Activated CD8-positive, alpha-beta T cell treated with anti-CD3 and anti-CD28 coated beads, Interleukin-2, amount 10 ng/mL, durations not matched to agents 7 days and 5 days (primary cell): ENCODE measurements at regions not wholly inside any gene's neighbourhood (a gene's known extent, or its start where the extent isn't known, plus 50 kb on each side); places are given as distances from the start of the nearest gene placed in this dataset.

Source experiments
- ATAC-seq: fragments of 150-1000 bp; cut with Tn5 transposase; one replicate; pipeline ENCODE4 v1.10.0; 2021; ENCODE audit warnings: moderate library complexity
- CTCF ChIA-PET: fragments of 350-600 bp; sonication (Branson Sonifier 250); formaldehyde crosslinking; loops from one replicate; lab custom pipeline; 2021; ENCODE audit warnings: antibody characterized with exemption; lab: Charles Lee
- POLR2A ChIA-PET: fragments of 350-600 bp; sonication (Branson Sonifier 250); formaldehyde crosslinking; loops from one replicate; lab custom pipeline; 2021; ENCODE audit warnings: antibody characterized with exemption; lab: Charles Lee
- DNase-seq: peaks from one replicate; pipeline ENCODE4 v3.0.0-alpha.2; 2020
- H3K27ac Mint-ChIP-seq: one replicate; pipeline ENCODE4 v1.8.0; 2021; ENCODE audit warnings: mild to moderate bottlenecking, mixed read lengths
- H3K27me3 Mint-ChIP-seq: one replicate; pipeline ENCODE4 v1.8.0; 2021; ENCODE audit warnings: low read depth, mixed read lengths
- H3K36me3 Mint-ChIP-seq: one replicate; pipeline ENCODE4 v1.8.0; 2021; ENCODE audit warnings: low read depth, mixed read lengths
- H3K4me1 Mint-ChIP-seq: one replicate; pipeline ENCODE4 v1.8.0; 2021; ENCODE audit warnings: low read depth, mixed read lengths
- H3K4me3 Mint-ChIP-seq: one replicate; pipeline ENCODE4 v1.8.0; 2021; ENCODE audit warnings: mild to moderate bottlenecking, mixed read lengths
- H3K9me3 Mint-ChIP-seq: one replicate; pipeline ENCODE4 v1.8.0; 2022; ENCODE audit warnings: mixed read lengths; ENCODE audit not compliant: insufficient read depth

DNA sequence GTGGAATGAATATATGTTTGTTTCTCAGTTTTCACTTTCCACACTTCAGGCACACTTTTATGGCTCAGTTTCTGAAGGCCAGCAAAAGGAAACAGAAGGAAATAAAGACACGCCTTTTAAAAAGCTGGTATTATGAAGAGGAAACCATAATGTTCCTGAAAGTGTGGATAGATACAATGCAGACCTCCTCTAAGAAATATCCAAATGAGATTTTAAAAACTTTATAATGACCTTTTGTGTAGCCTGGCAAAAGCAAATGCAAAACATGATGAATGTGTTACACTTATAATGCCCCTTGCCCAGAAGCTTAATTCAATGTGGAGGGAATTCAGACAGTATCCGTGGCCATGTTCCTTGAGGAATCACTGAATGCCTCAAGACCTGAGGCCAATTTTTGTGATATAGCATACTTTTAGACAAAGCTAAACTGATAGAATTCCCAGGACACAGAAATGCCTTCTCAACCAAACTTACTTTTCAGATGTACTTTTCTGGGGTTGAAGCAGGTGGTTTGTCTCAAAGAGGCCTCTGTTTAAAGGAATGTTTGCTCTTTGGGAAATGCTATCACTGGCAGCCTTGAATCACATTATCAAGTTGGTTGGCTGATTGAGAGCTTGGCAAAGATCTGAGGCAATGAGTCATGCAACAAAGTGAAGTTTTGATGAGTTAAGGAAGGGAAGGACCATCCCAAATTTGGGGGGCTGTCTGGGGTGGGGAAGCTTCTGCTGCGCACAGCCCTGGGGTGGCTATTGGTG, 77.1 kb upstream of the CACNA2D3 start:
- no peaks in the 10 kb centered on the region for H3K27me3 Mint-ChIP-seq
- POLR2A ChIA-PET = no interaction called here
- no peak overlapping the region for H3K4me3 Mint-ChIP-seq
- CTCF ChIA-PET = no interaction called here
- H3K9me3 Mint-ChIP-seq = no peaks in the 10 kb centered on the region
- H3K27ac Mint-ChIP-seq = no peak overlapping the region
- DNase-seq = no peak
- H3K4me1 Mint-ChIP-seq = no peaks in the 10 kb centered on the region
- H3K36me3 Mint-ChIP-seq = no peaks in the 10 kb centered on the region
- ATAC-seq = no peak

- H3K36me3 Mint-ChIP-seq = no peaks in the 10 kb centered on the region
- H3K27ac Mint-ChIP-seq = no peak overlapping the region
- H3K9me3 Mint-ChIP-seq = no peaks in the 10 kb centered on the region
- DNase-seq (no peak), ATAC-seq (no peak)
- no peak overlapping the region for H3K4me3 Mint-ChIP-seq
- ChIA-PET POLR2A (no interaction called here), CTCF (no interaction called here)
- no peaks in the 10 kb centered on the region for H3K27me3 Mint-ChIP-seq
- no peaks in the 10 kb centered on the region for H3K4me1 Mint-ChIP-seq
Observed at GRCh38 chr3:54042259-54042823, 80.0 kb upstream of the CACNA2D3 start.

- Mint-ChIP-seq H3K27me3 (no peaks in the 10 kb centered on the region), H3K4me3 (no peak overlapping the region), H3K4me1 (no peaks in the 10 kb centered on the region), H3K9me3 (no peaks in the 10 kb centered on the region), H3K36me3 (no peaks in the 10 kb centered on the region), H3K27ac (no peak overlapping the region)
- ChIA-PET POLR2A (no interaction called here), CTCF (no interaction called here)
- no peak for ATAC-seq
- no peak for DNase-seq
Observed at GRCh38 chr3:54040476-54040875, 81.9 kb upstream of the CACNA2D3 start.

DNA sequence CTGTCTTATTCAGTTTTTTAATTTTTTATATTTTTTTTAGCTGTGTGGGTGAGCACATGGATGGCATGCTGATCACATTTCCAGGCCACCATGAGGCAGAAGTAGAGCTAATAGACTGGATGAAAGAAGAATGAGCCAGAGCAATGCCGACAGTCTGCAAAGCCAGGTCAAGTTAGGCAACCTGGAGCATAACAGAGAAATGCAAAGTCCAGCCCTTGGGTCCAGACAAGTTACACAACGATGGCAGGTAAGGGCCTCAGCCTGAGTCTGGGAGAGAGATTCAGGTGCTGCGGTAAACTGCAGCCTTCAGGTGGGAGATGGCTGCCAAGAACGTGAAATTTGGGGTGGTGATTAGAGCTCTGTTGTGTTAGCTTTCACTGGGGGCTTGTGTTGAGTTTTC, 84.0 kb upstream of the CACNA2D3 start:
- H3K27ac Mint-ChIP-seq = no peak overlapping the region
- H3K27me3 Mint-ChIP-seq = no peaks in the 10 kb centered on the region
- no peak overlapping the region for H3K4me3 Mint-ChIP-seq
- ChIA-PET CTCF (no interaction called here), POLR2A (no interaction called here)
- DNase-seq (no peak), ATAC-seq (no peak)
- H3K4me1 Mint-ChIP-seq = no peaks in the 10 kb centered on the region
- H3K9me3 Mint-ChIP-seq = no peaks in the 10 kb centered on the region
- no peaks in the 10 kb centered on the region for H3K36me3 Mint-ChIP-seq

GRCh38 chr3:54036543-54036942, 85.8 kb upstream of the CACNA2D3 start:
- H3K4me1 Mint-ChIP-seq = no peaks in the 10 kb centered on the region
- CTCF ChIA-PET = no interaction called here

GRCh38 chr3:54034971-54035370, 87.4 kb upstream of the CACNA2D3 start:
- ATAC-seq = no peak
- POLR2A ChIA-PET = no interaction called here
- Mint-ChIP-seq H3K27ac (no peak overlapping the region), H3K4me3 (no peak overlapping the region), H3K9me3 (no peaks in the 10 kb centered on the region), H3K36me3 (no peaks in the 10 kb centered on the region), H3K4me1 (no peaks in the 10 kb centered on the region), H3K27me3 (no peaks in the 10 kb centered on the region)
- no peak for DNase-seq
- CTCF ChIA-PET = no interaction called here

More at GRCh38 chr3:54036543-54036942, 85.8 kb upstream of the CACNA2D3 start:
- Mint-ChIP-seq H3K4me3 (no peak overlapping the region), H3K27ac (no peak overlapping the region), H3K27me3 (no peaks in the 10 kb centered on the region), H3K9me3 (no peaks in the 10 kb centered on the region), H3K36me3 (no peaks in the 10 kb centered on the region)
- POLR2A ChIA-PET = no interaction called here
- no peak for ATAC-seq
- DNase-seq = no peak

DNA sequence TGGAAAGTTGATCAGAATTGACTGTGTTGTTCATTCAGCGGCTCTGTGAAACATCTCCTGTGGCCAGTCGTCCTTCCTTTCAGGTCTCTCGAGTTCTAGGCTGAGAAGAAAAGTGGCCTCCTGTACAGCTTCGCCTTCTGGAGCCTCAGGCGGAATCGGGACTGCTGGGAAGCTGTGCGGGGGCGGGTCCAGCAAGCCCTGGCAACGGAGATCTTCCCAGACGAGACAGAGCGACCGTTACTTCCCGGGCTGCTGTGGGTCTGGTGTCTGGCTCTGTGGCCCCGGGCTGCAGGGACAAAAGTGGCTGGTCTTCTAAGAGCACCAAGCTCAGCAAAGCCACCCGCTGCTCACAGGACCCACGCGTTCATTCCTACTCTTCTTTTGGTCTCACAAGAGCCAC, 88.6 kb upstream of the CACNA2D3 start:
- DNase-seq (no peak), ATAC-seq (no peak)
- H3K4me1 Mint-ChIP-seq = no peaks in the 10 kb centered on the region
- H3K27ac Mint-ChIP-seq = no peak overlapping the region
- no peak overlapping the region for H3K4me3 Mint-ChIP-seq
- no peaks in the 10 kb centered on the region for H3K9me3 Mint-ChIP-seq
- no peaks in the 10 kb centered on the region for H3K27me3 Mint-ChIP-seq
- H3K36me3 Mint-ChIP-seq = no peaks in the 10 kb centered on the region
- POLR2A ChIA-PET = no interaction called here
- CTCF ChIA-PET = no interaction called here

DNA sequence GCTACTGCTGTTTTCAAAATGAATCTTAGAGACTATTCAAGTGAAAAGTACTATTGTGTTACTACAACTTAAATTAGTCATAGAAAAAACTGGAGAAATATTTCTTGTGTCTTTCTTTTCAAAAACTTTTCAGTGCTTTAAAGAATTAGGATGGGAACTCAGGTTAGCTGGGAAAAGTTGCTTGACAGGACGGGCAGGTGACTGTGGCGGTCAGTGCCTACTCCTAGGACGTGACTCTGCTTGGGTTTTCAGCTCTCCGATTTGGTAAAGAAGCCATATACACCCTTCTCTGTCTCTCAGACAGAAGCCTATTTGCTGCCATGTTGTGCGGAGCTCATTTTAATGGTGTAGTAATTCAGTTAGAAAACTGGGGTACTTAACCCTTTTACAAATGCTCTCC, 89.8 kb upstream of the CACNA2D3 start:
- H3K4me1 Mint-ChIP-seq = no peaks in the 10 kb centered on the region
- no peak for DNase-seq
- ChIA-PET POLR2A (no interaction called here), CTCF (no interaction called here)
- H3K27me3 Mint-ChIP-seq = no peaks in the 10 kb centered on the region
- no peaks in the 10 kb centered on the region for H3K36me3 Mint-ChIP-seq
- no peak overlapping the region for H3K27ac Mint-ChIP-seq
- ATAC-seq = no peak
- no peak overlapping the region for H3K4me3 Mint-ChIP-seq
- no peaks in the 10 kb centered on the region for H3K9me3 Mint-ChIP-seq

DNA sequence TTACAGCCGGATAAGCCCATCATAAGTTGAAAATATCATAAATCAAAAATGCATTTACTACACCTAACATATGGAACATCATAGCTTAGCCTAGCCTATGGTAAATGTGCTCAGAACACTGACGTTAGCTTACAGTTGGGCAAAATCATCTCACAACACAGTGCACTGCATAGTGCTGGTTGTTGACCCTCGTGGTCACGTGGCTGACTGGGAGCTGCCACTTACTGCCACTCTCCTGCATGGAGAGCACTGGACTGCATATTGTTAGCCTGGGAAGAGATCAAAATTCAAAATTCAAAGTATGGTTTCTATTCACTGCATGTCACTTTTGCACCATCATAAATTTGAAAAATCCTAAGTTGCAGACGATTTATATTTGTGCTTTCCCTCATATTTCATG, 94.0 kb upstream of the CACNA2D3 start:
- DNase-seq = no peak
- CTCF ChIA-PET = no interaction called here
- H3K27ac Mint-ChIP-seq = no peak overlapping the region
- POLR2A ChIA-PET = no interaction called here
- no peaks in the 10 kb centered on the region for H3K9me3 Mint-ChIP-seq
- H3K4me3 Mint-ChIP-seq = no peak overlapping the region
- H3K27me3 Mint-ChIP-seq = no peaks in the 10 kb centered on the region
- H3K36me3 Mint-ChIP-seq = no peaks in the 10 kb centered on the region
- ATAC-seq = no peak
- H3K4me1 Mint-ChIP-seq = no peaks in the 10 kb centered on the region

- Mint-ChIP-seq H3K27ac (no peak overlapping the region), H3K36me3 (no peaks in the 10 kb centered on the region), H3K9me3 (no peaks in the 10 kb centered on the region), H3K27me3 (no peaks in the 10 kb centered on the region), H3K4me1 (no peaks in the 10 kb centered on the region), H3K4me3 (no peak overlapping the region)
- CTCF ChIA-PET = no interaction called here
- no peak for DNase-seq
- POLR2A ChIA-PET = no interaction called here
- ATAC-seq = no peak
Observed at GRCh38 chr3:54026543-54026942, 95.8 kb upstream of the CACNA2D3 start.

GRCh38 chr3:54021071-54021470, 101.3 kb upstream of the CACNA2D3 start:
- H3K9me3 Mint-ChIP-seq = peaks cover 6% of the 10 kb centered on the region
- no peak overlapping the region for H3K27ac Mint-ChIP-seq
- CTCF ChIA-PET = no interaction called here
- DNase-seq = no peak
- POLR2A ChIA-PET = no interaction called here
- no peaks in the 10 kb centered on the region for H3K4me1 Mint-ChIP-seq
- no peak for ATAC-seq
- no peaks in the 10 kb centered on the region for H3K36me3 Mint-ChIP-seq
- H3K27me3 Mint-ChIP-seq = no peaks in the 10 kb centered on the region
- no peak overlapping the region for H3K4me3 Mint-ChIP-seq

GRCh38 chr3:54020436-54020835, 101.9 kb upstream of the CACNA2D3 start:
- DNase-seq (no peak), ATAC-seq (no peak)
- no peaks in the 10 kb centered on the region for H3K27me3 Mint-ChIP-seq
- peaks cover 6% of the 10 kb centered on the region for H3K9me3 Mint-ChIP-seq
- no peaks in the 10 kb centered on the region for H3K36me3 Mint-ChIP-seq
- CTCF ChIA-PET = no interaction called here
- H3K27ac Mint-ChIP-seq = no peak overlapping the region
- POLR2A ChIA-PET = no interaction called here
- H3K4me1 Mint-ChIP-seq = no peaks in the 10 kb centered on the region
- H3K4me3 Mint-ChIP-seq = no peak overlapping the region

DNA sequence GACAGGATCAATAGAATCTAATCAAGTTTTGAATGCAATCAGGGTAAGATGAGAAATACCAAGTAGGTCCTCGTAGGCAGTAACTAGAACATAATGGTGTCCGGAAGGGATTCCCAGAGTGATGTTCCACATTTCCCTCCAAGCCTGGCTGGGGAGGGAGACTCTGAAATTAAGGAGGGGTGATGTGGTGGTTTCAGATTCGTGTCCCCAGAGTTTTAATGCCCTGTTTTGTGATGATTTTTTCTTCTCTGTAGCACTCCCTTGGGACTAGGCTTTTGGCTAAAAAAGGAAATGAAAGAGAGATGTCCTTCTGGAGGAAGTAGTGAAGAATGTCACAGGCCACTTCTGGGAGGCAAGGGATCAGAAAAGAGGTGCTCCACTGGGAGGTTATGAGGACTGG, 108.3 kb upstream of the CACNA2D3 start:
- Mint-ChIP-seq H3K27me3 (no peaks in the 10 kb centered on the region), H3K27ac (no peak overlapping the region), H3K36me3 (no peaks in the 10 kb centered on the region), H3K4me1 (no peaks in the 10 kb centered on the region), H3K4me3 (no peak overlapping the region), H3K9me3 (peaks cover under 1% of the 10 kb centered on the region)
- ATAC-seq (no peak), DNase-seq (no peak)
- POLR2A ChIA-PET = no interaction called here
- CTCF ChIA-PET = no interaction called here
